GM10266 (cell line): ENCODE measurements at regions not wholly inside any gene's neighbourhood (a gene's known extent, or its start where the extent isn't known, plus 50 kb on each side); places are given as distances from the start of the nearest gene placed in this dataset.

ENCODE experiments used
- DNase-seq: peaks from one replicate; pipeline ENCODE4 v3.0.0; 2012; ENCODE audit errors: extremely low spot score
- TF ChIP-seq, protein P1 (sequence below): IDR thresholded peaks from 2 replicates; pipeline ENCODE4 v1.5.1; 2012; ENCODE audit warnings: mild to moderate bottlenecking, low read depth; ENCODE audit not compliant: control insufficient read depth, insufficient read depth; ENCODE audit errors: missing control alignments

DNA sequence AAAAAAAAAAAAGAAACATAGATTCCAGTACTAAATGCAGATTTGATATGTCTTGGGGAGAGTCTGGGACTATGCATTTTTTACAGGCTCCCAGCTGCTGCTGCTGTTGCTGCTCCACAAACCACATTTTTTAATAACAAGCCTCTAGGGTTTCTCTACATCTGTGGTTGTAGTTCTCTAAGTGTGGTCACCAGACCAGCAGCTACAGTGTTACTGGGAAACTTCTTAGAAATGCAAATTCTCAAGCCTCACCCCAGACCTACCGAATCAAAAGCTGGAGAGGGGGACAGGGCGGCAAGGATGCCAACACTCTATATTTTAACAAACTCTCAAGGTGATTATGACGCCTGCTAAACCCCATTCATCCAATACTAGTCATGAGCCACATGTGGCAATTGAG is 293.4 kb upstream of the PTGER4 start:
- TF ChIP-seq, protein P1, sequence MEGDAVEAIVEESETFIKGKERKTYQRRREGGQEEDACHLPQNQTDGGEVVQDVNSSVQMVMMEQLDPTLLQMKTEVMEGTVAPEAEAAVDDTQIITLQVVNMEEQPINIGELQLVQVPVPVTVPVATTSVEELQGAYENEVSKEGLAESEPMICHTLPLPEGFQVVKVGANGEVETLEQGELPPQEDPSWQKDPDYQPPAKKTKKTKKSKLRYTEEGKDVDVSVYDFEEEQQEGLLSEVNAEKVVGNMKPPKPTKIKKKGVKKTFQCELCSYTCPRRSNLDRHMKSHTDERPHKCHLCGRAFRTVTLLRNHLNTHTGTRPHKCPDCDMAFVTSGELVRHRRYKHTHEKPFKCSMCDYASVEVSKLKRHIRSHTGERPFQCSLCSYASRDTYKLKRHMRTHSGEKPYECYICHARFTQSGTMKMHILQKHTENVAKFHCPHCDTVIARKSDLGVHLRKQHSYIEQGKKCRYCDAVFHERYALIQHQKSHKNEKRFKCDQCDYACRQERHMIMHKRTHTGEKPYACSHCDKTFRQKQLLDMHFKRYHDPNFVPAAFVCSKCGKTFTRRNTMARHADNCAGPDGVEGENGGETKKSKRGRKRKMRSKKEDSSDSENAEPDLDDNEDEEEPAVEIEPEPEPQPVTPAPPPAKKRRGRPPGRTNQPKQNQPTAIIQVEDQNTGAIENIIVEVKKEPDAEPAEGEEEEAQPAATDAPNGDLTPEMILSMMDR, result no peak
- DNase-seq, result peak; percentile 15

DNA sequence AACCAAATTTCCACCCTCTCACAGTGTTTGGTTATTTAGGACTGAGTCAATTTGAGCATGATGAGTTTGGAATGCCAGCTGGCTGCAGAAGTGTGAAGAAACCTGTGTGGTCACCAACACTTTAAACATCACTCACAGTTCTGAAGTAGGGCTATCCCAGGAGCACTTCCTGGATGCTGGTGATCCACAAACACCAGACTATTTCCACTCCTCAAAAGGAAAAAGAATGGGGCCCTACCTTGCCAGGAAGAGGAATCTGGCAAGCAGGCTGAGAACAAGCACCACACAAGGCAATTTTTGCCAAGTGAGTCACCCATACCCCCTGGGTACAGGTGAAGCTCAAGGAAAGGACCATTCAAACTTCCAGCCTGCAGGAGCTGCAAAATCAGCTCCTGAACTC is 294.2 kb upstream of the PTGER4 start:
- TF ChIP-seq, protein P1, result no peak
- no peak for DNase-seq

DNA sequence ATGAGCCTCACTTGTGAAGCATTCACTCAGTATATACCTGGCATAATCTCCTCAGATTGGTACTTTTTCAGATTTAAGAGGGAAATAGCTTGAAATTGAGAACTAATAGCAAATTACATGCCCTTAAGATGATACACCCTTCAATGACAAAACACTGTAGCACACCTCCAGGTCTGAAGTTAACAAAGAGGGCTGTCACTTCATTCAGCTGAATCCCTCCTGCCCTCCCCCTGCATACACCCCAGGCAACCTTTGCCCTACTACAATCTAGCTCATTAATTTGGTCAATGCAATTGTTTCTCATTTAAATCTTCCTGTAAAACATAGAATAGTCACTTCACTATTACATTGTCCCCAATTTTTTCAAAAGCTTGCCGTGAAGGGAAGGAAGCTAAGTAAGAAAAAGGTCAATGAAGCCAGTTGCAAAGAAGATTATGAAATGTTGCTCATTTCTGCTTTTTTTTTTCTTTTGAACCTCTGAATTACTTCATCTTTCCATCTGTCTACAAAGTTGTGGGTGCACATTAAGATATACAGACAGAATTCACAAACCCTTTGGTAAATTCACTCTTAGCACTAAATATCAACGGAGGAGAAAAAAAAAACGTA is 294.8 kb upstream of the PTGER4 start:
- DNase-seq, result no peak

DNA sequence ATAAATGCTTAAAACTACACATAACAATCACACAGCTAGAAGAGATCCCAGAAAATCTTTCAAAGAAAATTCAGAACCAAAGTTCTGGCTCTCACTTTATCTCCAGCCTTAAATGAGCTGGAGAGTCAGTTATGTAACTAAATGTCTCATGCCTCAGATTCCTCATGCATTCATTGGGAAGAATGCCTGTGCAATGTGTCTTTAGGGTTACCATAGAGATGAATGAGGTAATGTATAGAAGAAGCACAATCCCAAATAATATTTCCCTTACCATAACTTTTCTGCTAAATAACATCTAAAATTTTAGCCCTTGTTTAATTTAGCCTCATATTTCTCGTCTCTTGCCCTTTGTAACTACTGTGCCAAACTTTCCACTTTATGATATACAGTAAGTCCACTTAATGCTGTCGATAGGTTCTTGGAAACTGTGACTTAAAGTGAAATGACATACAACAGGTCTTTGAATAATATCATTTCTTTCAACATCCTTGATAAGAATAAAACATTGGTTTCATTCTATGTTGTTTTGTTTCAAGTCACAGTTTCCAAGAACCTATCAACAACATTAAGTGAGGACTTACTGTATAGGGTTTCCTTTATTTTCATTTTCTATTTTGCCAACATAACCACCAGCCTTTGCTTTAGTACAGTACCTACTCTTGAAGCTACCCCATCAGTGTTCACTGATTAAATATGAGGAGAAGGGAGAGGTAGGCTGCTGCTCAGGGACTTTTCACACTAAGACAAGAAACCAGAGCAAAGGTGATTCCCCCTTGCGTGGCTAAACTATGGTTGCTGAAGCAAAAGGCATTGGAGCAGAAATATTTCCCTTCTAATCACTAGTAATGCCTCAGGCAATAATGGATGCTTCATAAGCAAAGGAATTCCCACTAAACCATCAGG is 295.7 kb upstream of the PTGER4 start:
- no peak for DNase-seq
- TF ChIP-seq, protein P1, result no peak

More for the DNA sequence above, 294.8 kb upstream of the PTGER4 start:
- TF ChIP-seq, protein P1, result no peak

DNA sequence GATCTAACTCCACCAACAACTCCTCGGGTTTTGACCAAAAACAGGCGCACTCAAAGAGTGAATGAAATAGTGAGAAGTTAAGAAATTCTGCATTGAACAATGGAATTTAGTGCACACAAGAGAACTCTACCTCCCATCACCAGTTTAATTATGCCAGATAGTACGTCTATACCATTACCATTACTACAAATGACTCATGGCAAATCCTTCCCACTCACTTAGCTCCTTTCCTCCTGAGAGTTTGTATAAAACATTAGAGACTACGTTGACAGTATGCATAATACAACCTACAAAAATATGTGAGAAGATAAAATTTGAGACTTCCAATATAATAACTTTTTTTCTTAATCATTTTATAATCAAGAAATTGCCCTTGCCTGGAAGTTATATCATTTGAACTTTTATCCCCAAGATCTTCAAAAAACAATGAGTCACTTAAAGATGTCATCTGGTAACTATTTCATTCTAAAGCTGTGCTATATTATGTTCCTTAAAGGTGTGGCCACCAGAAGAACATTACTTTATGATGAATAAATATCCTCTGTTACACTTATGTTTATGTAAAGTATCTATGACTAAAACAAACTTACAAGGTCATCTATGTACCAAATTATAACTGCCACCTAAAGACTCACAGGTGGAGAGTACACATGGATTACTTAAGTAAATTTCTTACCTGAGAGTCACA is 297.9 kb upstream of the PTGER4 start:
- no peak for DNase-seq
- TF ChIP-seq, protein P1, result no peak

DNA sequence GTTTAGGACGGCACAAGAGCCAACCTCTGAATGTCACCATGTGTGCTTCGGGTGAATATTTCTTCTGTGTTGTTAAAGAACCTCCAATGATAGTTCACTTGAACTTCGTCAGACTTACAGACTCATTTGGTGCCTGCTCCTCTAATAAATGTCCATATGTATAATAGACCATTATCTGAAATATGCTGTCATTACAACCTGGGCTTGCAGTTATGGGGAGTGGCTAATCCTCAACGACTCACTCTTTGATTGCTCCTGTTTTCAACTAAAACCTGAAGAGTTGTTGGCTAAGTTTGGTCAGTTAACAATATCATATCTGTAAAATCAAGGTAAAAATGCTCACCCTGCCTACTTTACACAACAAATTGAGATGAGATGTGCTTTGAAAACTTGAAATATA is 298.7 kb upstream of the PTGER4 start:
- TF ChIP-seq, protein P1, result no peak
- DNase-seq, result no peak
